ENCODE measurements at regions not wholly inside any gene's neighbourhood (a gene's known extent, or its start where the extent isn't known, plus 50 kb on each side); places are given as distances from the start of the nearest gene placed in this dataset.

DNA sequence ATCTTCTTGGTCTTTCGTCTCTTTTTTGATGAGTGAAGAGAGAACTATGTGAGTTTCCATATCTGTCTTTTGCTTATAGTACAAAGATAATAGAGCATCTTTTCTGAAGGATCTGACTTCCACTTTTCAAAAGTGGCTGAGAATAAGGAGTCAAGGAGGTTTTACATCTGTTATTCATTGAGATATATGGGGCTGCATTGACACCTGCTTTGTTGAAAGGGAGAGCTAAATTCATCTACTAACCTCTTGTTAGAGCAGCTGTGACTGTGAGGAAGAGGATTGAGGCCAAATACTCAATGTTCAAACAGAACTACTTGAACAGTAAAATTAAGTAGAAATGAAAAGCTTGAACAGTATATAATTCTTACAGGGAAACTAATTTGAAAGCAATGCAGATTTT lies 130.2 kb upstream of the ATP2B1 start:
- TF ChIP-seq, protein P1, sequence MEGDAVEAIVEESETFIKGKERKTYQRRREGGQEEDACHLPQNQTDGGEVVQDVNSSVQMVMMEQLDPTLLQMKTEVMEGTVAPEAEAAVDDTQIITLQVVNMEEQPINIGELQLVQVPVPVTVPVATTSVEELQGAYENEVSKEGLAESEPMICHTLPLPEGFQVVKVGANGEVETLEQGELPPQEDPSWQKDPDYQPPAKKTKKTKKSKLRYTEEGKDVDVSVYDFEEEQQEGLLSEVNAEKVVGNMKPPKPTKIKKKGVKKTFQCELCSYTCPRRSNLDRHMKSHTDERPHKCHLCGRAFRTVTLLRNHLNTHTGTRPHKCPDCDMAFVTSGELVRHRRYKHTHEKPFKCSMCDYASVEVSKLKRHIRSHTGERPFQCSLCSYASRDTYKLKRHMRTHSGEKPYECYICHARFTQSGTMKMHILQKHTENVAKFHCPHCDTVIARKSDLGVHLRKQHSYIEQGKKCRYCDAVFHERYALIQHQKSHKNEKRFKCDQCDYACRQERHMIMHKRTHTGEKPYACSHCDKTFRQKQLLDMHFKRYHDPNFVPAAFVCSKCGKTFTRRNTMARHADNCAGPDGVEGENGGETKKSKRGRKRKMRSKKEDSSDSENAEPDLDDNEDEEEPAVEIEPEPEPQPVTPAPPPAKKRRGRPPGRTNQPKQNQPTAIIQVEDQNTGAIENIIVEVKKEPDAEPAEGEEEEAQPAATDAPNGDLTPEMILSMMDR (IDR thresholded peaks at IDR 0.05), result no peak
- TF ChIP-seq POLR2A (IDR thresholded peaks at IDR 0.05), result no peak

Measured in heart left ventricle (tissue), 13 donors.